GM12891 (cell line): ENCODE measurements at regions not wholly inside any gene's neighbourhood (a gene's known extent, or its start where the extent isn't known, plus 50 kb on each side); places are given as distances from the start of the nearest gene placed in this dataset.
"Not testable (repeated sequence)": the region's sequence is repeated elsewhere in the genome, so short reads cannot be mapped to it uniquely, and the experiment has no call there.

ENCODE experiments used
- PAX5 ChIP-seq: IDR thresholded peaks from 2 replicates; pipeline ENCODE4 v1.6.1; 2011; ENCODE audit warnings: low read length, moderate library complexity, mild to moderate bottlenecking; ENCODE audit not compliant: insufficient read depth, severe bottlenecking
- POLR2A ChIP-seq: IDR thresholded peaks from 2 replicates; pipeline ENCODE4 v1.6.1; 2011; ENCODE audit warnings: low read depth, low read length, control low read depth
- POLR2AphosphoS5 ChIP-seq: IDR thresholded peaks from 2 replicates; pipeline ENCODE4 v1.6.1; 2011; ENCODE audit warnings: low read depth, low read length, control low read depth
- TAF1 ChIP-seq: IDR thresholded peaks from 2 replicates; pipeline ENCODE4 v1.6.1; 2011; ENCODE audit warnings: low read depth, low read length, control low read depth

GRCh38 chrY:3120234-3120633 lies 185.1 kb downstream of the ZFY start:
- TF ChIP-seq POLR2A, TAF1, POLR2AphosphoS5, PAX5: not testable (repeated sequence)
